ENCODE measurements at regions not wholly inside any gene's neighbourhood (a gene's known extent, or its start where the extent isn't known, plus 50 kb on each side); places are given as distances from the start of the nearest gene placed in this dataset.

DNA sequence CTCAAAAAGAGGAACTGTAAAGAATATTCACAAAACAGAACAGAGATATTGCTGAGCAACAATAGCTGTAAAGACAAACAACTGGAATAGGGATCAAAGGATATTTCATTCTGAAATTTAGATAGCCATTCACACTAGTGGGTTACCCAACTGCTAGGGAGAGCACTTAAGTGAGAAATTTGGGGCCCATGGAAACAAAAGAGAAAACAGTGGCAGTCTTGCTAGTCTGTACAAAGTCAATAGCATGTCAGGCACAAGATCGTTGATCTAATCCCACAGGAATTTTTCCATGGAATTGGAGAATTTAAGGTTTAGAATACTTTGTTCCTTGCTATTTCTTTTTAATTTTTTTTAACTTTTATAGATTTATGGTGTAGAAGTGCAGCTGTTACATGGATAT is 467.0 kb downstream of the PCDH18 start:
- TF ChIP-seq, protein P1, sequence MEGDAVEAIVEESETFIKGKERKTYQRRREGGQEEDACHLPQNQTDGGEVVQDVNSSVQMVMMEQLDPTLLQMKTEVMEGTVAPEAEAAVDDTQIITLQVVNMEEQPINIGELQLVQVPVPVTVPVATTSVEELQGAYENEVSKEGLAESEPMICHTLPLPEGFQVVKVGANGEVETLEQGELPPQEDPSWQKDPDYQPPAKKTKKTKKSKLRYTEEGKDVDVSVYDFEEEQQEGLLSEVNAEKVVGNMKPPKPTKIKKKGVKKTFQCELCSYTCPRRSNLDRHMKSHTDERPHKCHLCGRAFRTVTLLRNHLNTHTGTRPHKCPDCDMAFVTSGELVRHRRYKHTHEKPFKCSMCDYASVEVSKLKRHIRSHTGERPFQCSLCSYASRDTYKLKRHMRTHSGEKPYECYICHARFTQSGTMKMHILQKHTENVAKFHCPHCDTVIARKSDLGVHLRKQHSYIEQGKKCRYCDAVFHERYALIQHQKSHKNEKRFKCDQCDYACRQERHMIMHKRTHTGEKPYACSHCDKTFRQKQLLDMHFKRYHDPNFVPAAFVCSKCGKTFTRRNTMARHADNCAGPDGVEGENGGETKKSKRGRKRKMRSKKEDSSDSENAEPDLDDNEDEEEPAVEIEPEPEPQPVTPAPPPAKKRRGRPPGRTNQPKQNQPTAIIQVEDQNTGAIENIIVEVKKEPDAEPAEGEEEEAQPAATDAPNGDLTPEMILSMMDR (conservative IDR thresholded peaks at IDR 0.05; ENCODE audit: low read depth, low read length): no peak
- no peak for TF ChIP-seq EZH2 (IDR thresholded peaks at IDR 0.05; ENCODE audit: borderline replicate concordance, low read depth, low read length, poor library complexity, severe bottlenecking)

Measured in A673 (cell line).